Gastrocnemius medialis (tissue), 4 donors: ENCODE measurements at regions not wholly inside any gene's neighbourhood (a gene's known extent, or its start where the extent isn't known, plus 50 kb on each side); places are given as distances from the start of the nearest gene placed in this dataset.

ENCODE experiments used
- ATAC-seq, 2 donors: fragments of 150-250 bp; one replicate each; pipeline ENCODE4 v1.9.1; 2016
- DNase-seq, 2 donors: peaks; one replicate each; pipeline ENCODE4 v3.0.0-alpha.2; 2019
- H3K27ac ChIP-seq, 4 donors: fragments of 200-600 bp; sonication (generic); 1 replicate in 1 of 4; 2 replicates in 3 of 4; pipeline ENCODE4 v1.5.1; 2016 to 2018; ENCODE audit warnings: mild to moderate bottlenecking in 2 of 4, moderate library complexity in 1 of 4
- H3K27me3 ChIP-seq, 3 donors: fragments of 200-600 bp; sonication (generic) in 2 of 3; 1 replicate in 1 of 3; 2 replicates in 2 of 3; pipeline versions ENCODE4 v1.5.1 to v1.6.0; 2016 to 2019; ENCODE audit warnings: mild to moderate bottlenecking in 1 of 3, moderate library complexity in 1 of 3
- H3K36me3 ChIP-seq, 2 donors: fragments of 200-600 bp; sonication (generic) in 1 of 2; one replicate each; pipeline ENCODE4 v1.5.1; 2017 to 2018
- H3K4me1 ChIP-seq, 2 donors: fragments of 200-600 bp; sonication (generic) in 1 of 2; one replicate each; pipeline ENCODE4 v1.5.1; 2016 to 2017; ENCODE audit warnings: mild to moderate bottlenecking in 2 of 2
- H3K4me3 ChIP-seq, 4 donors: fragments of 200-600 bp; sonication (generic) in 3 of 4; 1 replicate in 1 of 4; 2 replicates in 3 of 4; pipeline ENCODE4 v1.5.1; 2016 to 2019; ENCODE audit warnings: mild to moderate bottlenecking in 2 of 4
- H3K9me3 ChIP-seq, 3 donors: fragments of 200-600 bp; sonication (generic) in 2 of 3; 1 replicate in 1 of 3; 2 replicates in 2 of 3; pipeline ENCODE4 v1.5.1; 2016 to 2019
- CTCF ChIP-seq, 5 experiments: fragments of 450-650 bp in 3 of 5; fragments of 200-600 bp in 2 of 5; sonication (generic) in 2 of 5; IDR thresholded peaks in 4 of 5; conservative IDR thresholded peaks in 1 of 5; 1 replicate in 4 of 5; 2 replicates in 1 of 5; pipeline ENCODE4 v1.5.1; 2016 to 2019; ENCODE audit warnings: antibody characterized with exemption in 5 of 5, mild to moderate bottlenecking in 3 of 5, moderate library complexity in 3 of 5
- POLR2A ChIP-seq, 2 donors: fragments of 450-650 bp; IDR thresholded peaks; one replicate each; pipeline ENCODE4 v1.6.1; 2017; ENCODE audit warnings: antibody characterized with exemption in 2 of 2, mild to moderate bottlenecking in 2 of 2, moderate library complexity in 2 of 2
- in situ Hi-C, 4 donors: fragments of 200-750 bp; cut with MboI; loops; one replicate each; pipeline versions ENCODE4 v1.15.0 to v1.8.0; 2017; ENCODE audit warnings: low sequenced_read_pairs in 4 of 4
- intact Hi-C: fragments of 100-400 bp; cut with DNase I; formaldehyde crosslinking; loops from one replicate; pipeline ENCODE4 v1.15.1; 2023; ENCODE audit warnings: low total_unique reads

- Histone ChIP-seq H3K9me3 (no peaks in the 10 kb centered on the region), H3K27me3 (no peaks in the 10 kb centered on the region), H3K4me3 (no peak overlapping the region), H3K36me3 (no peaks in the 10 kb centered on the region), H3K4me1 (no peaks in the 10 kb centered on the region), H3K27ac (no peak overlapping the region)
- ATAC-seq (no peak), DNase-seq (no peak)
- intact Hi-C loops (no loop called here), in situ Hi-C loops (no loop called here)
- TF ChIP-seq CTCF (IDR thresholded peaks at IDR 0.05 in 4 of 5, conservative IDR thresholded peaks at IDR 0.05 in 1 of 5) (no peak), POLR2A (IDR thresholded peaks at IDR 0.05) (no peak)
These were observed 670.5 kb upstream of the SEMA6A start for GRCh38 chr5:117245130-117245529.

- Histone ChIP-seq H3K4me1 (no peaks in the 10 kb centered on the region), H3K9me3 (no peaks in the 10 kb centered on the region), H3K27me3 (no peaks in the 10 kb centered on the region), H3K4me3 (no peak overlapping the region), H3K36me3 (no peaks in the 10 kb centered on the region), H3K27ac (no peak overlapping the region)
- in situ Hi-C loops (no loop called here), intact Hi-C loops (no loop called here)
- ATAC-seq, result no peak
- no peak for DNase-seq
- TF ChIP-seq POLR2A (IDR thresholded peaks at IDR 0.05) (no peak), CTCF (IDR thresholded peaks at IDR 0.05 in 4 of 5, conservative IDR thresholded peaks at IDR 0.05 in 1 of 5) (no peak)
These were observed 667.4 kb upstream of the SEMA6A start for GRCh38 chr5:117242028-117242427.

- Histone ChIP-seq H3K4me3 (no peak overlapping the region), H3K4me1 (no peaks in the 10 kb centered on the region), H3K36me3 (no peaks in the 10 kb centered on the region), H3K27ac (no peak overlapping the region), H3K27me3 (no peaks in the 10 kb centered on the region), H3K9me3 (no peaks in the 10 kb centered on the region)
- in situ Hi-C loops, result no loop called here
- intact Hi-C loops, result no loop called here
- ATAC-seq (no peak), DNase-seq (no peak)
- TF ChIP-seq POLR2A (IDR thresholded peaks at IDR 0.05) (no peak), CTCF (IDR thresholded peaks at IDR 0.05 in 4 of 5, conservative IDR thresholded peaks at IDR 0.05 in 1 of 5) (no peak)
These were observed 662.3 kb upstream of the SEMA6A start for GRCh38 chr5:117236941-117237340.

GRCh38 chr5:117235786-117236185, 661.2 kb upstream of the SEMA6A start:
- Histone ChIP-seq H3K27ac (no peak overlapping the region), H3K27me3 (no peaks in the 10 kb centered on the region), H3K9me3 (no peaks in the 10 kb centered on the region), H3K36me3 (no peaks in the 10 kb centered on the region), H3K4me3 (no peak overlapping the region), H3K4me1 (no peaks in the 10 kb centered on the region)
- in situ Hi-C loops, result no loop called here
- DNase-seq (no peak), ATAC-seq (no peak)
- TF ChIP-seq CTCF (IDR thresholded peaks at IDR 0.05 in 4 of 5, conservative IDR thresholded peaks at IDR 0.05 in 1 of 5) (no peak), POLR2A (IDR thresholded peaks at IDR 0.05) (no peak)
- intact Hi-C loops, result no loop called here

- Histone ChIP-seq H3K36me3 (no peaks in the 10 kb centered on the region), H3K27ac (no peak overlapping the region), H3K4me1 (no peaks in the 10 kb centered on the region), H3K9me3 (no peaks in the 10 kb centered on the region), H3K4me3 (no peak overlapping the region), H3K27me3 (no peaks in the 10 kb centered on the region)
- no peak for TF ChIP-seq CTCF (IDR thresholded peaks at IDR 0.05 in 4 of 5, conservative IDR thresholded peaks at IDR 0.05 in 1 of 5)
- no peak for TF ChIP-seq POLR2A (IDR thresholded peaks at IDR 0.05)
- in situ Hi-C loops (no loop called here), intact Hi-C loops (no loop called here)
- DNase-seq (no peak), ATAC-seq (no peak)
These were observed 655.8 kb upstream of the SEMA6A start for GRCh38 chr5:117230375-117230774.
